Thyroid gland (tissue), 4 donors: ENCODE measurements at regions not wholly inside any gene's neighbourhood (a gene's known extent, or its start where the extent isn't known, plus 50 kb on each side); places are given as distances from the start of the nearest gene placed in this dataset.
A peak's percentile ranks its signal among the peaks of the same experiment; 100 is the strongest.

Source experiments
- DNase-seq, 2 donors: peaks; one replicate each; pipeline ENCODE4 v3.0.0-alpha.2; 2019
- H3K27ac ChIP-seq, 3 donors: fragments of 200-600 bp; sonication (generic); 1 replicate in 2 of 3; 2 replicates in 1 of 3; pipeline ENCODE4 v1.5.1; 2016 to 2019; ENCODE audit warnings: mild to moderate bottlenecking in 1 of 3, moderate library complexity in 1 of 3
- H3K27me3 ChIP-seq: fragments of 200-600 bp; sonication (generic); one replicate; pipeline ENCODE4 v1.5.1; 2019
- H3K36me3 ChIP-seq, 2 donors: fragments of 200-600 bp; sonication (generic); one replicate each; pipeline ENCODE4 v1.5.1; 2016 to 2019
- H3K4me1 ChIP-seq, 2 donors: fragments of 200-600 bp; sonication (generic); one replicate each; pipeline ENCODE4 v1.5.1; 2017 to 2019
- H3K4me3 ChIP-seq, 3 donors: fragments of 200-600 bp; sonication (generic); replicated peaks in 1 of 3; 1 replicate in 2 of 3; 2 replicates in 1 of 3; pipeline ENCODE4 v1.5.1; 2016; ENCODE audit warnings: mild to moderate bottlenecking in 1 of 3
- H3K9me3 ChIP-seq: fragments of 200-600 bp; sonication (generic); one replicate; pipeline ENCODE4 v1.5.1; 2017
- CTCF ChIP-seq, 6 experiments: fragments of 200-600 bp in 3 of 6; fragments of 450-650 bp in 3 of 6; sonication (generic) in 3 of 6; IDR thresholded peaks; one replicate each; pipeline ENCODE4 v1.5.1; 2016 to 2019; ENCODE audit warnings: antibody characterized with exemption in 6 of 6, mild to moderate bottlenecking in 2 of 6, inconsistent platforms in 1 of 6, moderate library complexity in 1 of 6
- POLR2A ChIP-seq, 2 donors: fragments of 450-650 bp; IDR thresholded peaks; one replicate each; pipeline ENCODE4 v1.6.1; 2017; ENCODE audit warnings: antibody characterized with exemption in 2 of 2, mild to moderate bottlenecking in 2 of 2, moderate library complexity in 1 of 2
- WGBS, 2 donors: methylation state at CpG; one replicate each; pipeline ENCODE4 v1.1.5; 2017; 5-methylcytosine and 5-hydroxymethylcytosine counted together
- intact Hi-C: fragments of 100-400 bp; cut with DNase I; formaldehyde crosslinking; loops from one replicate; pipeline ENCODE4 v1.15.1; 2023

GRCh38 chr21:43345046-43345745 is 81.7 kb downstream of the SIK1 start:
- peak overlapping the region in 1 of 3 donors; percentile 73 for H3K27ac ChIP-seq
- 96% methylated on average over 28 to 31 of the region's 31 CpGs for WGBS, 2 donors
- peaks cover 6 to 19% of the 10 kb centered on the region in 2 donors for H3K4me1 ChIP-seq

DNA sequence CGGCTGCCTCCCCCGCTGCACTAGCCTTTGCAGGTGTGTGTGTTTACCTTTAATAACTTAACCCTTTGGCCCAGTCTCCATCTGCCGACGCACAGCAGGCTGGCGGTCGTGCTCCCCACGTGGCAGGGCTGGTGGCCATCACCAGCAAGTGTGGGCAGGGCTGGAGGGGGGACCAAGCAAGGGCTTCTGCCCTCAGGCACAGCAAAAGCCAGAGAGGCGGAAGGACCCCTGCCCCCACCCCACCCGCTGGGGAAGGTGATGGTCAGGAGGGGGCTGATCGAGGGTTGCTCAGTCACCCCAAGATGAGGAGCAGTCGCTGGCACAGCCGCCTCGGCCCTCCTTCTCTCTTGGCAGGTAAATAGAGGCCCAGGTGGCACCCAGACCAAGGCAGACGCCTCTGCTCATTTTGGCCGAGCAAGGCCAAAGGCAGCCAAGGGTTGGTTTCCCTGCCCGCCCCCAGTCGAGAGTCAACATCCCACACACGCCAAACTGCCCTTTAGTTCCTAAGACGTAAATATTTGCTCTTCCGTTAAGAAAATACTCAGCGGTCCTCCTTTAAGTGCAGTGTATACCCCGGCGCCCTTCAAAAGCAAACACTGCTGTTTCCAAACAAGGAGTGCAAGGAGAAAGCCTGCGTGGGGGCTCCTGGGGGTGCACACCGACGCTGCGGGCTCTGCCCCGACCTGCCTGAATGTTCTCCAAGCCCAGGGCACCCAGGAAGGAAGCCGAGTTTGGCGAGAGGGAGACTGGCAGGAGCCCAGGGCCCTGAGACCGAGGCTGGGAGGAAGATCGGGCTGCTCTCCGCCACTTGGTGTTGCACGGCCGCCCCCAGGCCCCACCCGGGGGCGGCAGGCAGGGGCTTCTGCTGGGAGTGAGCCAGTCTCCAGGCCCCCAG is 82.7 kb downstream of the SIK1 start:
- DNase-seq: peak; percentile 30 to 58
- TF ChIP-seq CTCF (IDR thresholded peaks at IDR 0.05): no peak
- no peak for TF ChIP-seq POLR2A (IDR thresholded peaks at IDR 0.05)
- Histone ChIP-seq H3K4me3 (no peak overlapping the region), H3K27me3 (no peaks in the 10 kb centered on the region), H3K9me3 (no peaks in the 10 kb centered on the region), H3K27ac (peak overlapping the region in 2 of 3 donors; percentile 61 to 73), H3K36me3 (no peaks in the 10 kb centered on the region), H3K4me1 (peaks cover 6 to 19% of the 10 kb centered on the region in 2 donors)
- 54 to 60% methylated on average over 22 to 29 of the region's 37 CpGs for WGBS, 2 donors
- intact Hi-C loops: no loop called here

More at GRCh38 chr21:43345046-43345745, 81.7 kb downstream of the SIK1 start:
- Histone ChIP-seq H3K9me3 (no peaks in the 10 kb centered on the region), H3K27me3 (no peaks in the 10 kb centered on the region), H3K36me3 (no peaks in the 10 kb centered on the region), H3K4me3 (no peak overlapping the region)
- intact Hi-C loops: no loop called here
- TF ChIP-seq CTCF (IDR thresholded peaks at IDR 0.05) (no peak), POLR2A (IDR thresholded peaks at IDR 0.05) (no peak)
- no peak for DNase-seq

GRCh38 chr21:43343095-43343991 is 83.6 kb downstream of the SIK1 start:
- intact Hi-C loops: no loop called here
- Histone ChIP-seq H3K27me3 (no peaks in the 10 kb centered on the region), H3K4me1 (peaks cover 6 to 19% of the 10 kb centered on the region in 2 donors), H3K4me3 (no peak overlapping the region), H3K36me3 (no peaks in the 10 kb centered on the region), H3K9me3 (no peaks in the 10 kb centered on the region), H3K27ac (peak overlapping the region in 2 of 3 donors; percentile 61 to 73)
- DNase-seq: peak; percentile 72 to 73
- 7 to 68% methylated on average over 2 to 16 of the region's 26 CpGs for WGBS, 2 donors
- peak in 1 of 2 donors; percentile 41 for TF ChIP-seq POLR2A (IDR thresholded peaks at IDR 0.05)
- no peak for TF ChIP-seq CTCF (IDR thresholded peaks at IDR 0.05)

- Histone ChIP-seq H3K4me1 (peaks cover 6 to 19% of the 10 kb centered on the region in 2 donors), H3K9me3 (no peaks in the 10 kb centered on the region), H3K4me3 (no peak overlapping the region), H3K27ac (peak overlapping the region in 1 of 3 donors; percentile 73), H3K27me3 (no peaks in the 10 kb centered on the region), H3K36me3 (no peaks in the 10 kb centered on the region)
- no peak for DNase-seq
- TF ChIP-seq POLR2A (IDR thresholded peaks at IDR 0.05): no peak
- TF ChIP-seq CTCF (IDR thresholded peaks at IDR 0.05): no peak
- intact Hi-C loops: no loop called here
- WGBS, 2 donors: 95 to 98% methylated on average over 17 of the region's 17 CpGs
Measured at GRCh38 chr21:43342301-43342881, 84.5 kb downstream of the SIK1 start.
